ENCODE measurements at regions not wholly inside any gene's neighbourhood (a gene's known extent, or its start where the extent isn't known, plus 50 kb on each side); places are given as distances from the start of the nearest gene placed in this dataset.

DNA sequence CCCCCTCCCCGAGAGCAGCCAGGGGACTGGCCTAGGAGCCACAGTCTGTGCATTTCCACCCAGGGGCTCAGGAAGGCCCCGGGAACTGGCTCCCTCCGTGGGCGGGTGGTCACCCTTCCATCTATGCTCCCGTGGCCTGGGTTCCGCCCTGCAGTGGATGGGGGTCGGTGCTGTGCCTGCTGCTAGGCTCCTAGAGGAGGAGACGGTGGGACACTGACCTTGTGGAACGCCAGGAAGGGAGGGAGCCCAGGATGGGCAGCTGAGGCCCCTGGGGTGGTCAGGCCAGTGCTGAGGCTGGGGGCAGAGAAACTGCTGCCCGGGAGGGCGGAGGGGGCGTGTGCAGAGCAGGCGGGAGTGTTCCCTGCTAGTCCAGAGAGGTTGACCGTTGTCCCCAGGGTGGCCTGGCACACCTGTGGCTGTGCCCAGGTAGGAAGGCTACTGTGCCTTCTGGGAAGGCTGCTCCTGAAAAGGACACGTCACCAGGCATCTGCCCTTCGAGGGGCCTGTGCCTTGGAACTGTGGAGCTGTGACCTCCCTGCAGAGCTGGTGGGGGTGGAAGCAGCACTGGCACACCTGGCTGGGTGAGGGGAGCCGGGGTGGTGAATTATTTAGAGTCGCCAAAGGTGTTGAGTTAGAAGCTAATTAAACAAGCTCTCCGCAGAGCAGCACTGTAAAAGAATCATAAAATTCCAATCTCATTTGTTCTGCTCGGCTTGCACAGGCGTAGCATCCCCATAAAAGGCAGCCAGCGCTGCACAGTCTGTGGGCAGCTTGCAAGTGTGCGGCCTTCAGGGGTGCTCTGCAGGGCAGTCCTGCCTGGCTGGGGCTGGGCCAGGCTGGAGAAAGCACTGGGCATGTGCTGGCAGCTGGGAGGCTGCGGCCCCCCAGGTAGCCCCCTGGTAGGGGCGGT, 145.1 kb downstream of the KIF26A start:
- TF ChIP-seq HSF4 (CRISPR knock-in tag; IDR thresholded peaks at IDR 0.05; ENCODE audit: borderline replicate concordance) = no peak
- TF ChIP-seq ZNF133 (CRISPR knock-in tag; IDR thresholded peaks at IDR 0.05) = no peak
- TF ChIP-seq ILK (tag; IDR thresholded peaks at IDR 0.05; ENCODE audit: borderline replicate concordance, low read depth) = no peak
- TF ChIP-seq TEAD2 (tag; IDR thresholded peaks at IDR 0.05) = no peak
- TF ChIP-seq, protein P1, sequence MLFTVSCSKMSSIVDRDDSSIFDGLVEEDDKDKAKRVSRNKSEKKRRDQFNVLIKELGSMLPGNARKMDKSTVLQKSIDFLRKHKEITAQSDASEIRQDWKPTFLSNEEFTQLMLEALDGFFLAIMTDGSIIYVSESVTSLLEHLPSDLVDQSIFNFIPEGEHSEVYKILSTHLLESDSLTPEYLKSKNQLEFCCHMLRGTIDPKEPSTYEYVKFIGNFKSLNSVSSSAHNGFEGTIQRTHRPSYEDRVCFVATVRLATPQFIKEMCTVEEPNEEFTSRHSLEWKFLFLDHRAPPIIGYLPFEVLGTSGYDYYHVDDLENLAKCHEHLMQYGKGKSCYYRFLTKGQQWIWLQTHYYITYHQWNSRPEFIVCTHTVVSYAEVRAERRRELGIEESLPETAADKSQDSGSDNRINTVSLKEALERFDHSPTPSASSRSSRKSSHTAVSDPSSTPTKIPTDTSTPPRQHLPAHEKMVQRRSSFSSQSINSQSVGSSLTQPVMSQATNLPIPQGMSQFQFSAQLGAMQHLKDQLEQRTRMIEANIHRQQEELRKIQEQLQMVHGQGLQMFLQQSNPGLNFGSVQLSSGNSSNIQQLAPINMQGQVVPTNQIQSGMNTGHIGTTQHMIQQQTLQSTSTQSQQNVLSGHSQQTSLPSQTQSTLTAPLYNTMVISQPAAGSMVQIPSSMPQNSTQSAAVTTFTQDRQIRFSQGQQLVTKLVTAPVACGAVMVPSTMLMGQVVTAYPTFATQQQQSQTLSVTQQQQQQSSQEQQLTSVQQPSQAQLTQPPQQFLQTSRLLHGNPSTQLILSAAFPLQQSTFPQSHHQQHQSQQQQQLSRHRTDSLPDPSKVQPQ (CRISPR knock-in tag; IDR thresholded peaks at IDR 0.05; ENCODE audit: borderline replicate concordance) = no peak
- CTCF ChIA-PET (ENCODE audit: low intra/inter-chr PET ratio) = no interaction called here
- ATAC-seq (no peak), FAIRE-seq (no peak), DNase-seq (ENCODE audit: extremely low read depth in 1 of 4, low spot score in 3 of 4) (no peak)
- intact Hi-C loops (cut with micrococcal nuclease) = no loop called here
- no peaks in the 10 kb centered on the region for H3K4me1 ChIP-seq (replicated peaks in 1 of 2; ENCODE audit: control insufficient read depth in 2 of 2, insufficient read depth in 2 of 2, low read length in 2 of 2)
- H3K9me1 ChIP-seq (ENCODE audit: control insufficient read depth, insufficient read depth, low read length) = no peaks in the 10 kb centered on the region
- peaks cover 0 to 9% of the 10 kb centered on the region in 2 experiments; a peak in 2 of 5 replicates for H3K27me3 ChIP-seq (ENCODE audit: control insufficient read depth in 2 of 2, insufficient read depth in 2 of 2, low read length in 2 of 2)
- no peaks in the 10 kb centered on the region for H3K79me2 ChIP-seq (ENCODE audit: control insufficient read depth, insufficient read depth, low read length)
- in situ Hi-C loops (cut with MboI) = no loop called here
- no peaks in the 10 kb centered on the region for H3K36me3 ChIP-seq (ENCODE audit: control insufficient read depth, insufficient read depth, low read length)
- POLR2A ChIA-PET = interaction anchor here (1.2 kb wide), 1 partner anchor 10 kb away, joined by 4 read pairs; no protein-coding TSS in a partner anchor
- H3K9ac ChIP-seq (ENCODE audit: insufficient read depth in 1 of 2, low read depth in 2 of 2, low read length in 2 of 2) = no peak overlapping the region
- H3K9me3 ChIP-seq (replicated peaks; ENCODE audit: control insufficient read depth, insufficient read depth, low read depth, low read length) = no peaks in the 10 kb centered on the region
- no peaks in the 10 kb centered on the region for H4K20me1 ChIP-seq (replicated peaks; ENCODE audit: control insufficient read depth, insufficient read depth, low read length)
- H2AFZ ChIP-seq (ENCODE audit: low read depth, low read length) = no peak overlapping the region
- no peak overlapping the region for H3K4me2 ChIP-seq (ENCODE audit: insufficient read depth, low read length)
- BruUV-seq (replicated peaks) = no TSS peak
- no peak overlapping the region for H3K27ac ChIP-seq (ENCODE audit: extremely low read depth, low read depth, low read length)
- WGBS (ENCODE audit: insufficient coverage, low coverage, missing lambda C conversion rate) = under 1% methylated on average over 14 of the region's 25 CpGs
- H3K4me3 ChIP-seq = no peak overlapping the region

All from K562 (cell line).